Liver (tissue), 3 donors: ENCODE measurements at regions not wholly inside any gene's neighbourhood (a gene's known extent, or its start where the extent isn't known, plus 50 kb on each side); places are given as distances from the start of the nearest gene placed in this dataset.

Experiments
- ATF3 ChIP-seq: IDR thresholded peaks from 2 replicates; pipeline ENCODE4 v1.6.1; 2016; ENCODE audit warnings: antibody characterized with exemption
- EGR1 ChIP-seq, 2 donors: IDR thresholded peaks; 2 replicates each; pipeline ENCODE4 v1.6.1; 2016 to 2018; ENCODE audit warnings: antibody characterized with exemption in 2 of 2, low read depth in 2 of 2
- FOXA1 ChIP-seq: IDR thresholded peaks from 2 replicates; pipeline ENCODE4 v1.6.1; 2016; ENCODE audit warnings: antibody characterized with exemption
- FOXA2 ChIP-seq: IDR thresholded peaks from 2 replicates; pipeline ENCODE4 v1.6.1; 2016; ENCODE audit warnings: antibody characterized with exemption
- GABPA ChIP-seq, 2 donors: IDR thresholded peaks in 1 of 2; conservative IDR thresholded peaks in 1 of 2; 2 replicates each; pipeline ENCODE4 v1.6.1; 2016; ENCODE audit warnings: antibody characterized with exemption in 2 of 2, mild to moderate bottlenecking in 1 of 2, moderate library complexity in 1 of 2
- MAX ChIP-seq: IDR thresholded peaks from 2 replicates; pipeline ENCODE4 v1.6.1; 2016; ENCODE audit warnings: antibody characterized with exemption
- SP1 ChIP-seq: IDR thresholded peaks from 2 replicates; pipeline ENCODE4 v1.6.1; 2018; ENCODE audit warnings: antibody characterized with exemption, mild to moderate bottlenecking
- TAF1 ChIP-seq: conservative IDR thresholded peaks from 2 replicates; pipeline ENCODE4 v1.6.1; 2016; ENCODE audit warnings: antibody characterized with exemption, mild to moderate bottlenecking
- YY1 ChIP-seq: IDR thresholded peaks from 2 replicates; pipeline ENCODE4 v1.6.1; 2016; ENCODE audit warnings: antibody characterized with exemption, mild to moderate bottlenecking
- TF ChIP-seq, protein P1 (sequence below): IDR thresholded peaks from 2 replicates; pipeline ENCODE4 v1.6.1; 2016; ENCODE audit warnings: antibody characterized with exemption, mild to moderate bottlenecking
- TF ChIP-seq, protein P2 (sequence below): fragments of 150-350 bp; IDR thresholded peaks from 2 replicates; pipeline ENCODE4 v1.5.1; 2017; ENCODE audit warnings: improper control_type of control experiment, low read depth, low read length; ENCODE audit not compliant: missing input control
- donor health status: healthy.
- donor health status: healthy.

- TF ChIP-seq, protein P1, sequence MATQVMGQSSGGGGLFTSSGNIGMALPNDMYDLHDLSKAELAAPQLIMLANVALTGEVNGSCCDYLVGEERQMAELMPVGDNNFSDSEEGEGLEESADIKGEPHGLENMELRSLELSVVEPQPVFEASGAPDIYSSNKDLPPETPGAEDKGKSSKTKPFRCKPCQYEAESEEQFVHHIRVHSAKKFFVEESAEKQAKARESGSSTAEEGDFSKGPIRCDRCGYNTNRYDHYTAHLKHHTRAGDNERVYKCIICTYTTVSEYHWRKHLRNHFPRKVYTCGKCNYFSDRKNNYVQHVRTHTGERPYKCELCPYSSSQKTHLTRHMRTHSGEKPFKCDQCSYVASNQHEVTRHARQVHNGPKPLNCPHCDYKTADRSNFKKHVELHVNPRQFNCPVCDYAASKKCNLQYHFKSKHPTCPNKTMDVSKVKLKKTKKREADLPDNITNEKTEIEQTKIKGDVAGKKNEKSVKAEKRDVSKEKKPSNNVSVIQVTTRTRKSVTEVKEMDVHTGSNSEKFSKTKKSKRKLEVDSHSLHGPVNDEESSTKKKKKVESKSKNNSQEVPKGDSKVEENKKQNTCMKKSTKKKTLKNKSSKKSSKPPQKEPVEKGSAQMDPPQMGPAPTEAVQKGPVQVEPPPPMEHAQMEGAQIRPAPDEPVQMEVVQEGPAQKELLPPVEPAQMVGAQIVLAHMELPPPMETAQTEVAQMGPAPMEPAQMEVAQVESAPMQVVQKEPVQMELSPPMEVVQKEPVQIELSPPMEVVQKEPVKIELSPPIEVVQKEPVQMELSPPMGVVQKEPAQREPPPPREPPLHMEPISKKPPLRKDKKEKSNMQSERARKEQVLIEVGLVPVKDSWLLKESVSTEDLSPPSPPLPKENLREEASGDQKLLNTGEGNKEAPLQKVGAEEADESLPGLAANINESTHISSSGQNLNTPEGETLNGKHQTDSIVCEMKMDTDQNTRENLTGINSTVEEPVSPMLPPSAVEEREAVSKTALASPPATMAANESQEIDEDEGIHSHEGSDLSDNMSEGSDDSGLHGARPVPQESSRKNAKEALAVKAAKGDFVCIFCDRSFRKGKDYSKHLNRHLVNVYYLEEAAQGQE, result no peak
- TF ChIP-seq TAF1, result no peak
- TF ChIP-seq, protein P2, sequence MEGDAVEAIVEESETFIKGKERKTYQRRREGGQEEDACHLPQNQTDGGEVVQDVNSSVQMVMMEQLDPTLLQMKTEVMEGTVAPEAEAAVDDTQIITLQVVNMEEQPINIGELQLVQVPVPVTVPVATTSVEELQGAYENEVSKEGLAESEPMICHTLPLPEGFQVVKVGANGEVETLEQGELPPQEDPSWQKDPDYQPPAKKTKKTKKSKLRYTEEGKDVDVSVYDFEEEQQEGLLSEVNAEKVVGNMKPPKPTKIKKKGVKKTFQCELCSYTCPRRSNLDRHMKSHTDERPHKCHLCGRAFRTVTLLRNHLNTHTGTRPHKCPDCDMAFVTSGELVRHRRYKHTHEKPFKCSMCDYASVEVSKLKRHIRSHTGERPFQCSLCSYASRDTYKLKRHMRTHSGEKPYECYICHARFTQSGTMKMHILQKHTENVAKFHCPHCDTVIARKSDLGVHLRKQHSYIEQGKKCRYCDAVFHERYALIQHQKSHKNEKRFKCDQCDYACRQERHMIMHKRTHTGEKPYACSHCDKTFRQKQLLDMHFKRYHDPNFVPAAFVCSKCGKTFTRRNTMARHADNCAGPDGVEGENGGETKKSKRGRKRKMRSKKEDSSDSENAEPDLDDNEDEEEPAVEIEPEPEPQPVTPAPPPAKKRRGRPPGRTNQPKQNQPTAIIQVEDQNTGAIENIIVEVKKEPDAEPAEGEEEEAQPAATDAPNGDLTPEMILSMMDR, result no peak
- TF ChIP-seq SP1, result no peak
- TF ChIP-seq FOXA2, result no peak
- TF ChIP-seq ATF3, result no peak
- TF ChIP-seq YY1, result no peak
- TF ChIP-seq GABPA (IDR thresholded peaks at IDR 0.05 in 1 of 2, conservative IDR thresholded peaks at IDR 0.05 in 1 of 2), result no peak
- no peak for TF ChIP-seq MAX
- TF ChIP-seq EGR1 (IDR thresholded peaks at IDR 0.05; ENCODE audit: low read depth in 2 of 2), result no peak
- TF ChIP-seq FOXA1, result no peak
Measured at GRCh38 chr1:22388671-22389450, 62.8 kb upstream of the ZBTB40 start.
